ENCODE measurements at regions not wholly inside any gene's neighbourhood (a gene's known extent, or its start where the extent isn't known, plus 50 kb on each side); places are given as distances from the start of the nearest gene placed in this dataset.

DNA sequence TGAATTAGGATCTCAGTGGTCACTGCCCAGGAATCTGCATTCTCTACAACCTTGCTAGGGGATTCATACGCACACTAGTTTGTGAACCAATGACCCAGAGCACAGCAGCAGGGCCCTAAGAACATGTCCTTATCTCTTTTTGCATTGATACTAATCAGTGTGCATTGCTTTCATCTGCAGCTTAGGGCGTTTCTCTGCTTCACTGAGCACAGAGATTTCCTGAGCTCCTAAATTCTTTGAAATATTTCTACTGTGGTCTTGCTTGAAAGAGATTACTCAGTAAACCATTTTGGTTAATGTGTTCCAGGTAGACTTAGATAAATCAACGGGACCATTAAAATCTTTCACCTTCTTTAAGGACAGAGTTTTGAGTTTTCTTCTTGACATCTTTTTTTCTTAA lies 351.3 kb upstream of the KITLG start:
- Histone ChIP-seq H3K27ac (ENCODE audit: low read depth in 1 of 2, low read length in 1 of 2) (no peak overlapping the region), H3K4me3 (no peak overlapping the region), H3K9me3 (ENCODE audit: control insufficient read depth in 4 of 4, insufficient read depth in 3 of 4, low read length in 3 of 4) (no peaks in the 10 kb centered on the region), H3K27me3 (ENCODE audit: control insufficient read depth in 3 of 3, insufficient read depth in 3 of 3, low read length in 2 of 3) (no peaks in the 10 kb centered on the region), H3K9ac (ENCODE audit: insufficient read depth in 1 of 2, low read length in 2 of 2) (no peak overlapping the region), H3K36me3 (ENCODE audit: control insufficient read depth in 4 of 4, insufficient read depth in 4 of 4, low read length in 4 of 4) (no peaks in the 10 kb centered on the region), H3K4me1 (ENCODE audit: control insufficient read depth in 5 of 5, insufficient read depth in 5 of 5, low read length in 5 of 5) (no peaks in the 10 kb centered on the region)
- DNase-seq (no peak), ATAC-seq (ENCODE audit: insufficient read depth, low FRiP score) (no peak)
- TF ChIP-seq, protein P1, sequence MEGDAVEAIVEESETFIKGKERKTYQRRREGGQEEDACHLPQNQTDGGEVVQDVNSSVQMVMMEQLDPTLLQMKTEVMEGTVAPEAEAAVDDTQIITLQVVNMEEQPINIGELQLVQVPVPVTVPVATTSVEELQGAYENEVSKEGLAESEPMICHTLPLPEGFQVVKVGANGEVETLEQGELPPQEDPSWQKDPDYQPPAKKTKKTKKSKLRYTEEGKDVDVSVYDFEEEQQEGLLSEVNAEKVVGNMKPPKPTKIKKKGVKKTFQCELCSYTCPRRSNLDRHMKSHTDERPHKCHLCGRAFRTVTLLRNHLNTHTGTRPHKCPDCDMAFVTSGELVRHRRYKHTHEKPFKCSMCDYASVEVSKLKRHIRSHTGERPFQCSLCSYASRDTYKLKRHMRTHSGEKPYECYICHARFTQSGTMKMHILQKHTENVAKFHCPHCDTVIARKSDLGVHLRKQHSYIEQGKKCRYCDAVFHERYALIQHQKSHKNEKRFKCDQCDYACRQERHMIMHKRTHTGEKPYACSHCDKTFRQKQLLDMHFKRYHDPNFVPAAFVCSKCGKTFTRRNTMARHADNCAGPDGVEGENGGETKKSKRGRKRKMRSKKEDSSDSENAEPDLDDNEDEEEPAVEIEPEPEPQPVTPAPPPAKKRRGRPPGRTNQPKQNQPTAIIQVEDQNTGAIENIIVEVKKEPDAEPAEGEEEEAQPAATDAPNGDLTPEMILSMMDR (IDR thresholded peaks at IDR 0.05; ENCODE audit: control extremely low read depth, extremely low read depth), result no peak
- WGBS, 2 donors, result 80 to 81% methylated on average over 3 of the region's 3 CpGs

DNA sequence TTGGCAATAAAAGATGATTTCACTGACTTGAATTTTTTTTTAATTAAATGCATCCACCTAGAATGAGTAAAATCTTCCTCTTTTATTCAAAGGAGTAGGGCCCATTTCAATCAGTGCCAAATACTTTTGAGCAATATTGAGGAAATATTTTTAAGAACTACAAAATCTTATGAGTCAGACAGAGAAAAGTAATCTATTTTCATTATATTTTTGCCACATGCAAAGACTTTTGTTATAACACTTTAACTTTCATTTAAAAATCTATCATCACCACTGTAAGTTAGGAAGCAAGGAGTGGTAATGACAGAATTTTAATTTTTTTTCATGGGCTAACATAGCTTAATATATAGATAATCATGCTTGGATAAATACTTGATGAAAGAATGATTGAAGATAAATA lies 345.2 kb upstream of the KITLG start:
- Histone ChIP-seq H3K4me1 (ENCODE audit: control insufficient read depth in 5 of 5, insufficient read depth in 5 of 5, low read length in 5 of 5) (peaks cover 0 to 2% (median 0%) of the 10 kb centered on the region in 5 donors), H3K27ac (ENCODE audit: low read depth in 1 of 2, low read length in 1 of 2) (no peak overlapping the region), H3K4me3 (no peak overlapping the region), H3K9me3 (ENCODE audit: control insufficient read depth in 4 of 4, insufficient read depth in 3 of 4, low read length in 3 of 4) (no peaks in the 10 kb centered on the region), H3K36me3 (ENCODE audit: control insufficient read depth in 4 of 4, insufficient read depth in 4 of 4, low read length in 4 of 4) (no peaks in the 10 kb centered on the region), H3K9ac (ENCODE audit: insufficient read depth in 1 of 2, low read length in 2 of 2) (no peak overlapping the region), H3K27me3 (ENCODE audit: control insufficient read depth in 3 of 3, insufficient read depth in 3 of 3, low read length in 2 of 3) (no peaks in the 10 kb centered on the region)
- DNase-seq (no peak), ATAC-seq (ENCODE audit: insufficient read depth, low FRiP score) (no peak)
- TF ChIP-seq, protein P1 (IDR thresholded peaks at IDR 0.05; ENCODE audit: control extremely low read depth, extremely low read depth), result no peak

DNA sequence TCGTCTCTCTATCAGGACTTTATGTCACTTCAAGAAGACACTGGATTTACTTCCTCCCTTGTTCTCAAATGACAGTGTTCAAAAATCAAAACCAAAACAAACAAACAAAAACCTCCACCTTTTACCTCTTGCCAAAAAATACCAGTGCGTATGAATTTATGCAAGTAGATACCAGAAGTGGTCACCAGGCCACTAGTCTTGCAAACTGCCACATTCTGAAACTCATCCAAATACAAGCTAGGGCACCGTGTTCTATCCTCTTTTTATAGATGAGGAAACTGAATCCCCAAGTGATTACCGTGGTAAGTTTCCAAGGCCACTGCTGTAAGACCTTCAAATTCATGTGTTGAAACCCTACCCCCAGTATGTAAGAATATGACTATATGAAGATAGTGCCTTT lies 343.9 kb upstream of the KITLG start:
- Histone ChIP-seq H3K36me3 (ENCODE audit: control insufficient read depth in 4 of 4, insufficient read depth in 4 of 4, low read length in 4 of 4) (no peaks in the 10 kb centered on the region), H3K27ac (ENCODE audit: low read depth in 1 of 2, low read length in 1 of 2) (no peak overlapping the region), H3K9me3 (ENCODE audit: control insufficient read depth in 4 of 4, insufficient read depth in 3 of 4, low read length in 3 of 4) (no peaks in the 10 kb centered on the region), H3K4me1 (ENCODE audit: control insufficient read depth in 5 of 5, insufficient read depth in 5 of 5, low read length in 5 of 5) (peaks cover 0 to 2% (median 0%) of the 10 kb centered on the region in 5 donors), H3K4me3 (no peak overlapping the region), H3K9ac (ENCODE audit: insufficient read depth in 1 of 2, low read length in 2 of 2) (no peak overlapping the region), H3K27me3 (ENCODE audit: control insufficient read depth in 3 of 3, insufficient read depth in 3 of 3, low read length in 2 of 3) (no peaks in the 10 kb centered on the region)
- DNase-seq, result no peak
- TF ChIP-seq, protein P1 (IDR thresholded peaks at IDR 0.05; ENCODE audit: control extremely low read depth, extremely low read depth), result no peak
- WGBS, 2 donors, result 87 to 88% methylated on average over 4 of the region's 4 CpGs
- ATAC-seq (ENCODE audit: insufficient read depth, low FRiP score), result no peak

DNA sequence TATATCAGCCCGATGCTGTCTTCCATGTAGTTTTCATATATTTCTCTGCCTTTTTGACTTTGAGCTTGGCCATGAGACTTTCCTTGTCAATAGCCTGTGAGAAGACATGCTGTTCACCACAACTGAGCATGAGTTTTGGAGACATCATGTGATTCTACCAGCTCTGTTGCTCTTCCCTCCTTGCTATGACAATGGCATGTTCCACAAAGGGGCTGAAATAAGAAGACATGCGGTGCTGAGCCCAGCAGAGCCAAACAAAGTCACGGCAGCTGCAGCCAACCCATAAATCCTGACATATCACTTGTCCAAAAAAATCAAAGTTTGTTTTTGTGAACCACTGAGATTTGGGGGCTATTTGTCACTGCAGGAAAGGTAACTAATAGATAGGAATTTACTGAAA lies 343.4 kb upstream of the KITLG start:
- TF ChIP-seq, protein P1 (IDR thresholded peaks at IDR 0.05; ENCODE audit: control extremely low read depth, extremely low read depth), result no peak
- Histone ChIP-seq H3K4me1 (ENCODE audit: control insufficient read depth in 5 of 5, insufficient read depth in 5 of 5, low read length in 5 of 5) (peaks cover 0 to 2% (median 0%) of the 10 kb centered on the region in 5 donors), H3K36me3 (ENCODE audit: control insufficient read depth in 4 of 4, insufficient read depth in 4 of 4, low read length in 4 of 4) (no peaks in the 10 kb centered on the region), H3K27ac (ENCODE audit: low read depth in 1 of 2, low read length in 1 of 2) (no peak overlapping the region), H3K4me3 (no peak overlapping the region), H3K9ac (ENCODE audit: insufficient read depth in 1 of 2, low read length in 2 of 2) (no peak overlapping the region), H3K27me3 (ENCODE audit: control insufficient read depth in 3 of 3, insufficient read depth in 3 of 3, low read length in 2 of 3) (no peaks in the 10 kb centered on the region), H3K9me3 (ENCODE audit: control insufficient read depth in 4 of 4, insufficient read depth in 3 of 4, low read length in 3 of 4) (no peaks in the 10 kb centered on the region)
- ATAC-seq (ENCODE audit: insufficient read depth, low FRiP score) (no peak), DNase-seq (no peak)
- 84 to 87% methylated on average over 3 of the region's 3 CpGs for WGBS, 2 donors

Measured in lung (tissue), 11 donors.